Tibial nerve (tissue), 4 donors: ENCODE measurements at regions not wholly inside any gene's neighbourhood (a gene's known extent, or its start where the extent isn't known, plus 50 kb on each side); places are given as distances from the start of the nearest gene placed in this dataset.

Experiments
- DNase-seq, 2 donors: peaks; one replicate each; pipeline ENCODE4 v3.0.0-alpha.2; 2019; ENCODE audit warnings: low spot score in 2 of 2
- H3K27ac ChIP-seq, 4 donors: fragments of 200-600 bp; sonication (generic) in 3 of 4; one replicate each; pipeline ENCODE4 v1.5.1; 2017 to 2019; ENCODE audit warnings: mild to moderate bottlenecking in 1 of 4
- H3K27me3 ChIP-seq, 2 donors: fragments of 200-600 bp; sonication (generic) in 1 of 2; one replicate each; pipeline versions ENCODE4 v1.5.1 to v1.6.0; 2017 to 2019
- H3K36me3 ChIP-seq, 3 donors: fragments of 200-600 bp; sonication (generic); one replicate each; pipeline ENCODE4 v1.5.1; 2018 to 2019
- H3K4me1 ChIP-seq, 4 donors: fragments of 200-600 bp; sonication (generic) in 3 of 4; one replicate each; pipeline ENCODE4 v1.5.1; 2017 to 2019
- H3K4me3 ChIP-seq, 4 donors: fragments of 200-600 bp; sonication (generic) in 3 of 4; one replicate each; pipeline ENCODE4 v1.5.1; 2017 to 2019; ENCODE audit warnings: mild to moderate bottlenecking in 1 of 4, moderate library complexity in 1 of 4
- H3K9me3 ChIP-seq, 4 donors: fragments of 200-600 bp; sonication (generic) in 3 of 4; one replicate each; pipeline ENCODE4 v1.5.1; 2017 to 2019
- EP300 ChIP-seq, 2 donors: sonication (generic); formaldehyde crosslinking; IDR thresholded peaks; one replicate each; pipeline ENCODE4 v1.6.1; 2017; ENCODE audit warnings: antibody characterized with exemption in 2 of 2, mild to moderate bottlenecking in 1 of 2
- POLR2A ChIP-seq, 2 donors: fragments of 450-650 bp; IDR thresholded peaks; one replicate each; pipeline ENCODE4 v1.6.1; 2017; ENCODE audit warnings: antibody characterized with exemption in 2 of 2, mild to moderate bottlenecking in 2 of 2, moderate library complexity in 2 of 2
- WGBS, 2 donors: methylation state at CpG; one replicate each; pipeline ENCODE4 v1.1.5; 2018; 5-methylcytosine and 5-hydroxymethylcytosine counted together
- TF ChIP-seq, protein P1 (sequence below), 5 experiments: fragments of 200-600 bp in 3 of 5; fragments of 450-650 bp in 2 of 5; sonication (generic) in 3 of 5; IDR thresholded peaks; one replicate each; pipeline ENCODE4 v1.5.1; 2016 to 2019; ENCODE audit warnings: antibody characterized with exemption in 5 of 5, mild to moderate bottlenecking in 3 of 5, moderate library complexity in 2 of 5

DNA sequence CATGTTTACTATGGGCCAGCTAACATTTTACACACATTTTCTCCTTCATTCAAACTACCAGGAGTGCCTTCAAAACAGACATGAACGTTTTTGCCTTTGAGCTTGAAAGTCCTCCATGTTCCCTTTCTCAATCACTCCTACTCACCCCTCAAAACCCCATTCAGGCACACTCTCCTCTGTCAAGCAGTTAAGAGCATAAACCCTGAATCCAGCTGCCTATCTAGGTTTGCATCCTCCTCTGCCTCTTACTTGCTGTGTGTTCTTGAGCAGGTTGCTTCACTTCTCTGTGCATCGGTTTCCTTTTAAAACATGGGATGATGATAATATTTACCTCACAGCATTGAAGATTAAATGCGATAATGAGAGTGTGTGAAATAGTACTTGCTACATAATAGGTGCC is 215.3 kb downstream of the HAPSTR1 start:
- Histone ChIP-seq H3K4me3 (no peak overlapping the region), H3K36me3 (no peaks in the 10 kb centered on the region), H3K9me3 (peaks cover 0 to 6% (median 0%) of the 10 kb centered on the region in 4 donors), H3K27me3 (no peaks in the 10 kb centered on the region), H3K4me1 (no peaks in the 10 kb centered on the region), H3K27ac (no peak overlapping the region)
- TF ChIP-seq POLR2A (IDR thresholded peaks at IDR 0.05), result no peak
- no peak for TF ChIP-seq EP300 (IDR thresholded peaks at IDR 0.05)
- TF ChIP-seq, protein P1, sequence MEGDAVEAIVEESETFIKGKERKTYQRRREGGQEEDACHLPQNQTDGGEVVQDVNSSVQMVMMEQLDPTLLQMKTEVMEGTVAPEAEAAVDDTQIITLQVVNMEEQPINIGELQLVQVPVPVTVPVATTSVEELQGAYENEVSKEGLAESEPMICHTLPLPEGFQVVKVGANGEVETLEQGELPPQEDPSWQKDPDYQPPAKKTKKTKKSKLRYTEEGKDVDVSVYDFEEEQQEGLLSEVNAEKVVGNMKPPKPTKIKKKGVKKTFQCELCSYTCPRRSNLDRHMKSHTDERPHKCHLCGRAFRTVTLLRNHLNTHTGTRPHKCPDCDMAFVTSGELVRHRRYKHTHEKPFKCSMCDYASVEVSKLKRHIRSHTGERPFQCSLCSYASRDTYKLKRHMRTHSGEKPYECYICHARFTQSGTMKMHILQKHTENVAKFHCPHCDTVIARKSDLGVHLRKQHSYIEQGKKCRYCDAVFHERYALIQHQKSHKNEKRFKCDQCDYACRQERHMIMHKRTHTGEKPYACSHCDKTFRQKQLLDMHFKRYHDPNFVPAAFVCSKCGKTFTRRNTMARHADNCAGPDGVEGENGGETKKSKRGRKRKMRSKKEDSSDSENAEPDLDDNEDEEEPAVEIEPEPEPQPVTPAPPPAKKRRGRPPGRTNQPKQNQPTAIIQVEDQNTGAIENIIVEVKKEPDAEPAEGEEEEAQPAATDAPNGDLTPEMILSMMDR (IDR thresholded peaks at IDR 0.05), result no peak
- no peak for DNase-seq
- WGBS, 2 donors, result 78 to 83% methylated on average over 3 of the region's 3 CpGs

DNA sequence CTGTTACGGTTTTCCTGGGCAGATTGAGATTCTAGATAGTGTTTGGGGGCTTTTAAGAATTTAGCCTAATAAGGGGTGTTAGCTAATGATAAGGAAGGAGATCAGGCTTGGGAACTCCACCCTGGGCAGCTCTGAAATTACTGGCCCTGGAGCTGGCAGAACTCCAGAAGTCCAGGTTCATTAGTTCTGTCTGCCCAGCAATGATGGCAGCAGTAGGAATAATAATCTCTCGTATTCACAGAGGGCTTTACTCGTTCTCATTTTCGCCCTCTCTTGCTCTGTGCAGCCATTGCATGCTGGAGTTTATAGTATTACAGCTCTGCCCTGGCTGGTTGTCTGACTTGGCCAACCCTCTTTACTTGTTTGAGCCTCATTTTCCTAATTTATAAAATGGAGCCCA is 216.0 kb downstream of the HAPSTR1 start:
- TF ChIP-seq POLR2A (IDR thresholded peaks at IDR 0.05) (no peak), EP300 (IDR thresholded peaks at IDR 0.05) (no peak)
- TF ChIP-seq, protein P1 (IDR thresholded peaks at IDR 0.05), result no peak
- no peak overlapping the region for H3K27ac ChIP-seq
- no peaks in the 10 kb centered on the region for H3K36me3 ChIP-seq
- peaks cover 0 to 10% (median 0%) of the 10 kb centered on the region in 4 donors for H3K9me3 ChIP-seq
- no peak for DNase-seq
- WGBS, 2 donors, result 48 to 49% methylated on average over 4 of the region's 4 CpGs
- H3K4me3 ChIP-seq, result no peak overlapping the region
- no peaks in the 10 kb centered on the region for H3K4me1 ChIP-seq
- H3K27me3 ChIP-seq, result no peaks in the 10 kb centered on the region

DNA sequence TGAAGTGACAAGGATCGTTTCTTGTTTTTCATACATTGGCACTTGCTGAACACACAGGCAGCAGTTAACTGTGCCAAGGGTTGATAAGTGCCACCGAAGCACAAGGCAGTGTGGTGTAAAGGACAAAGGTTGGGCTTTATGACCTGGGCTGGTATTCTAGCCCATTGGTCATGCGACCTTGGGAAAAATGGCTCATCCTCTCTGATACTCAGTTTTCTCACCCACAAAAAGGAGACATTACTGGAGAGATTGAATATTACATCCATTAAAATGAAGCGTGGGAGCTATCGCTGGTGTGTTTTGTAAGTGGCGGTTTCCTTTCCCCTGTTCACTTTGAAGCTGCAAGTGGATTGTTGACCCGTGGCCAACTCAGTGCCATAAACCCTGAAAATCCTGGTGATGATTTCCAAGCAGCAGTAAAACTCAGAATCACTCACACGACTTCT is 216.9 kb downstream of the HAPSTR1 start:
- no peaks in the 10 kb centered on the region for H3K27me3 ChIP-seq
- H3K9me3 ChIP-seq, result peaks cover 0 to 11% (median 0%) of the 10 kb centered on the region in 4 donors
- no peak overlapping the region for H3K27ac ChIP-seq
- TF ChIP-seq EP300 (IDR thresholded peaks at IDR 0.05) (no peak), POLR2A (IDR thresholded peaks at IDR 0.05) (no peak)
- TF ChIP-seq, protein P1 (IDR thresholded peaks at IDR 0.05), result no peak
- H3K36me3 ChIP-seq, result no peaks in the 10 kb centered on the region
- 43 to 52% methylated on average over 8 of the region's 8 CpGs for WGBS, 2 donors
- no peaks in the 10 kb centered on the region for H3K4me1 ChIP-seq
- no peak overlapping the region for H3K4me3 ChIP-seq
- DNase-seq, result no peak

DNA sequence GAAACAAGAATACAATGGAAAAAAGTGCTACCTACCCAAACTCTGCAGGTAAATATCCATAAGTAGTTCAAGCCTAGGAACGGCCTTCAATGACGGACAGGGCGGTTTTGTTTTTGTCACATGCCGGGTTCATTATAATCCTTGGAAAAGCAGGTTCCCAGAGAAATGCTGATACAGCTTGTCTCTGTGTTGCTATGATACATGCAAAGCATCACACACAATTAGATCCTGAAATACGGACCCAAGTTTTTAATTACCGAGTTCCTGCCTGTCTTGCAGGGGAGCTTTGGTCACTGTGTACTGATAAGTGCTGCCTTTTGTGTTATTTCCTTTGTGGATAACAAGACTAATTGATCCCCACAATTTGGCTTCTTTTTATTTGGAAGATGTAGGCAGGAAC is 217.4 kb downstream of the HAPSTR1 start:
- H3K4me1 ChIP-seq, result no peaks in the 10 kb centered on the region
- no peak for DNase-seq
- peaks cover 0 to 11% (median 0%) of the 10 kb centered on the region in 4 donors for H3K9me3 ChIP-seq
- WGBS, 2 donors, result 47 to 53% methylated on average over 6 of the region's 6 CpGs
- H3K4me3 ChIP-seq, result no peak overlapping the region
- TF ChIP-seq, protein P1 (IDR thresholded peaks at IDR 0.05), result no peak
- TF ChIP-seq EP300 (IDR thresholded peaks at IDR 0.05) (no peak), POLR2A (IDR thresholded peaks at IDR 0.05) (no peak)
- no peak overlapping the region for H3K27ac ChIP-seq
- H3K27me3 ChIP-seq, result no peaks in the 10 kb centered on the region
- H3K36me3 ChIP-seq, result no peaks in the 10 kb centered on the region

DNA sequence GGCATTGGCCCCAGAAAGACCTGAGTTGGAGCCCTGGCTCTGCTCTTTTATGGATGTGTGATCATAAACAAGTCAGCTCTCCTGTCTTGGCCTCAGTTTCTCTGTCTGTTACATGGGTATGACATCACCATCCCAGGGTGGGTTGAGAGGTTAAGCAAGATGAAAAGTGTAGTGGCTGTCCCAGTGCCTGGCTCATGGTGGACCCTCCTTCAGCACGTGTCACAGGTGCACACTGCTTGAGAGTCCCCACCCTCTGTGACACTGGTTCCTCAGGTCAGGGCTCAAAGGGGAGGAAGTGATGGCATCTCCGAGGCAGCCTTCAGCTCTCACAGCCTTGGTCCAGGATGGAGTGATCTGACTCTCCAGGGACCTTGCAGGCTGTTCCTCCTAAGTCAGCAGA is 218.4 kb downstream of the HAPSTR1 start:
- no peaks in the 10 kb centered on the region for H3K4me1 ChIP-seq
- no peaks in the 10 kb centered on the region for H3K27me3 ChIP-seq
- DNase-seq, result no peak
- TF ChIP-seq POLR2A (IDR thresholded peaks at IDR 0.05) (no peak), EP300 (IDR thresholded peaks at IDR 0.05) (no peak)
- TF ChIP-seq, protein P1 (IDR thresholded peaks at IDR 0.05), result no peak
- no peak overlapping the region for H3K27ac ChIP-seq
- peaks cover 0 to 20% (median 0%) of the 10 kb centered on the region in 4 donors for H3K9me3 ChIP-seq
- 58 to 76% methylated on average over 2 of the region's 2 CpGs for WGBS, 2 donors
- no peaks in the 10 kb centered on the region for H3K36me3 ChIP-seq
- no peak overlapping the region for H3K4me3 ChIP-seq
